Prostate gland (tissue), 2 donors: ENCODE measurements at regions not wholly inside any gene's neighbourhood (a gene's known extent, or its start where the extent isn't known, plus 50 kb on each side); places are given as distances from the start of the nearest gene placed in this dataset.

Experiments
- CTCF ChIP-seq, 4 experiments: fragments of 200-600 bp in 2 of 4; fragments of 450-650 bp in 2 of 4; sonication (generic) in 2 of 4; IDR thresholded peaks; 1 replicate in 3 of 4; 2 replicates in 1 of 4; pipeline ENCODE4 v1.5.1; 2016 to 2019; ENCODE audit warnings: antibody characterized with exemption in 4 of 4, mild to moderate bottlenecking in 2 of 4, moderate library complexity in 2 of 4
- POLR2A ChIP-seq: fragments of 450-650 bp; IDR thresholded peaks from one replicate; pipeline ENCODE4 v1.6.1; 2016; ENCODE audit warnings: antibody characterized with exemption, mild to moderate bottlenecking
- POLR2AphosphoS5 ChIP-seq: sonication (generic); formaldehyde crosslinking; IDR thresholded peaks from one replicate; pipeline ENCODE4 v1.6.1; 2017; ENCODE audit warnings: antibody characterized with exemption

GRCh38 chr13:44240611-44241145, 132.9 kb upstream of the SERP2 start:
- TF ChIP-seq CTCF (IDR thresholded peaks at IDR 0.05) (no peak), POLR2AphosphoS5 (no peak), POLR2A (no peak)
